Glomerular visceral epithelial cell (primary cell): ENCODE measurements at regions not wholly inside any gene's neighbourhood (a gene's known extent, or its start where the extent isn't known, plus 50 kb on each side); places are given as distances from the start of the nearest gene placed in this dataset.
"Not testable (repeated sequence)": the region's sequence is repeated elsewhere in the genome, so short reads cannot be mapped to it uniquely, and the experiment has no call there.

Source experiments
- DNase-seq: peaks from one replicate; pipeline ENCODE4 v3.0.0-alpha.2; 2016; ENCODE audit errors: extremely low spot score

GRCh38 chr11:116376547-116376946, 396.2 kb downstream of the BUD13 start:
- no peak for DNase-seq

DNA sequence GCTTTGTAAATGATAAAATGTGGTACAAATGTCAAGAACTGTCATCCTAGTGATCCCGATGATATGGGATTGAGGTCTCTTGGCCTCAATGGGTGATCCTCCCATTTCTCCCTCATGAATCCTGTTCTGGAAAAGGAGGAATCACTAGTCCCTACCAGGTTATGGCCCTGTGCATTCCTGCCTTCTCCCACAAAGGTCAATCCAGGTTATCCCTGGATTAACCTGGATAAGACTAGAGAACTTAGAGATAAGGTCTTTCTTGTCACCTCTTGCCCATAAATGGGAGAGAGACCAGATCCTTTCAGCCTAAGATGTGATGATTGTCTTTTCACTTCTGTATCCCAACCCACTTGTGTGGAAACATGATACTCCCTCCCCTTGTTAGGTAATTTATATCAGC, 396.7 kb downstream of the BUD13 start:
- no peak for DNase-seq

DNA sequence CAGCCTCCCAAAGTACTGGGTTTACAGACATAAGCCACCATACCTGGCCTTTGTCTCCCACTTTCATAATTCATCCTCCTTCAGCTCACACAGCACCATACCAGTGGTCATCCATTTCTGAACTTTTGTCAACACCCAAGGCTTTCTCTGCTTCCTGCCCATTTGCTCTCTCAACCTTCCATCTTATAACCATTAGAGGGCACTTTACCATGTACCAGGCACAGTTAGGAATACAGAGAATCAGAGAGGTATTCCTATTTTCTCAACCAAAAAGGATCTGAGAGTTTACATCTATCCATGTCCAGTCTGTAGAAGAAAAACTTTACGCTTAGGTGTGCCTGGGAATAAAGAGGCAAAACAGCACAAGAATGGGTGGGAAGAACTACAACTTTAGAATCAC, 397.6 kb downstream of the BUD13 start:
- DNase-seq = no peak

DNA sequence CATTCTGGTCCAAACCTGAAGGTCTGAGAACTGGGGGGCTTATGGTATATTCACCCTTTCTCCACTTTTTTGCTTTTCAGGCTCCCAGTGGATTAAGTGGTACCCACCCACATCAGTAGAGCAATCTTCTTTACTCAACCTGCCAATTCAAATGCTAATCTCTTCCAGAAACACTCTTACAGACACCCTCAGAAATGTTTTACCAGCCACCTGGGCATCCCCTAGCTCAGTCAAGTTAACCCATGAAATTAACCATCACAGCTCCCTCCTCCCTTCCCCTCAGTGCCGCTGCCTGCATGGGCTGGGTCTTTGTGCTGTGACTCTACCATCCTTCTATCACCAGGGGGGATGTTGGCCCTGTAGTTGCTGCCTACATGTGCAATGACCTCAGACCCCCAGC, 398.7 kb downstream of the BUD13 start:
- no peak for DNase-seq

- no peak for DNase-seq
Measured at GRCh38 chr11:116373104-116373944, 399.5 kb downstream of the BUD13 start.

GRCh38 chr11:116371146-116371545, 401.6 kb downstream of the BUD13 start:
- DNase-seq = no peak

- DNase-seq = no peak
Measured at GRCh38 chr11:116368784-116369183, 404.0 kb downstream of the BUD13 start.

DNA sequence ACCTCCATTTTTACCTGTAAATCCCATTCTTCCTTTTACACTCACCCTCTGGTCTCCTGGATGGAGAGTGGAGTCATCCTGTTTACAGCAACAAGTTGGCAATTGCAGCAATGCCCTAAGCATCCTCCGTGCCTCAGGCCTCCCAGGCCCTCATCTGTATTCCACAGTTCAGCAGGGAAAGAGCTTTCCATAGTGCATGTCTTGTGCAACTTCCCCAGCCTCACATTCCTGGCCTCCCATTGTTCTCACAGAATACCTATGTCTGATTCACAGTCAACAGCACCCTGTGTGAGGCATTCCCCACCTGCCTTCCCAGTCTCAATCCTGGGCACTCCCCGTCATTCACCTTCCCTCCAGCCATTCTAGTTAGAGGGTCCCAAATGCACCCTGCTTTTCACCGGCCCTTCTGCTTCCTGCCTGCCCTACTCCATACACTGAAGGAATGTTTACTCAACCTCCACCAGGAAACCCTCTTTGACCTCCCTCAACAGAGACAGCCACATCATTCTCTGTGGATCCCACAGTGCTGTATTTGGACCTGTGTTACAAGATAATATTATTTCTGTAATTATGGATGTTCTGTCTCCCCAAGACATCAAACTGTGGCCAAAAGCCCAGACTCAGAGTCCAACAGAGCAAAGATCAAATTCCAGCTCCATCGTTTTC, 405.7 kb downstream of the BUD13 start:
- DNase-seq = no peak

DNA sequence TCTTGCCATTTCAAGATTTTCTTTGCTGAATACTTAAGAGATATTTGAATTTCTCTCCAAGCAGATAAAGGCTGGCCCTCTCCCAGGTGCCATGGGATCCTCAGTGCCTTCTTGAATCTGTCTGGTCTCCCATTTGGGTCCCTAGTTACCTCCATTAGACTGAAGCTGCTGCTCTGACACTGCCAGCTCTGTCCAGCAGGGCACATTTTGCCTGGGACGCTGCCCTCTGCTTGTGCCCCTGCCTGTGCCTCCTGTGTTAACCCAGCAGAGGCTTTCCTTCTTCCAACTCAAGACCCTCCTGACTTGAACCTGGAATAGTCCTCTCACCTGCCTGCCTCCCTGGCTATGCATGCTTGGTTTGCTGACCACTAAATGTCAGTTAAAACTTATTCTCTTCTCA, 406.3 kb downstream of the BUD13 start:
- DNase-seq = no peak

- DNase-seq = not testable (repeated sequence)
Measured at GRCh38 chr11:116364925-116365324, 407.9 kb downstream of the BUD13 start.

DNA sequence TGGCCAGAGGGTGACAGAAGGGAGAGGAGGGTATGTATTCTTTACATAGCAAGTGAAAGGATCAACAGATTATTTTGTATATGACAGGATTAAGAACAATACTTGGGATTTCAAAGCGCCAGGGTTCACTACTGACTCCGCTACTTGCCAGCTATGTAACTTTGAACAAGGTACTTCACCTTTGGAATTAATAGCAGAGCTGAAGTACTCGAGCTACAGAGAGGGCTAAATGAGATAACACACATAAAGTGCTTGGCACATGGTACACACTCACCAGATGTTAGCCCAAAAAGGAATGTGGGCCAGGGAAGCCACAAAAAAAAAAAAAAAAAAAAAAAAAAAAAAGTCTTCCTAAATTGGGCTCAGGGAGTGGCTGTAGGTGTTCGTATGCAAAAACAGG, 408.4 kb downstream of the BUD13 start:
- DNase-seq = no peak

DNA sequence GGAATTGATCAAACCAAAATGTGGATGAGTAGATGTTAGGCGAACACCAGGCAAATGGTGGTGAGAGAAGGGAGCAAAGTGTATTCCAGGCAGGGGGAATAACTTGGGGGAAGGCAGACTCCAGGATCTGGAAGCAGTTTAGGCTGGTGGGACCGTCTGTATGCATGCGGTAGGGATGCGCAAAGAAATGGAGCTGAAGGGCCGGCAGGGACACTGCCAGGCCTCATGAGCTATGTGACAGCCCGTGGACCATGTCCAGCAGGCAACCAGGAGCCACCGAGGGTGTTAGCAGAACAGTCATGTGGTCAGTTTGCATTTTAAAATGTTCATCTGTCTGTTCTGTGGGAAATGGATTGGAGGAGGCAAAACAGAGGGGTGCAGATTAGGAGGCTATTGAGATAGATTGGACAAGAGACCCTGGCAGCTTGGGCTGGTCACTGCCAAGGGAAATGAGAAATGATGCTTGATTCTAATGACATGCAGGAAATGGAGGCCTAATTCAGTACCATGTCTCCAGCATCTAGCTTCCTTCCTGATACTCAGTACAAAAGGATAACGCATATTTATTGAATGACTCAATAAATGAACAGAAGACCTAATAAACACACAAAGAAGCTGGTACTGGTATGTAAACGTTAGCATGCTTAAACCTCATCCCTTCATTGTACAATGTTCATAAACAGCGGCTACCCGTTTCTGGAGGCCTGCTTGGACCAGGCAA, 412.4 kb downstream of the BUD13 start:
- DNase-seq = no peak

GRCh38 chr11:116357784-116358544, 414.8 kb downstream of the BUD13 start:
- DNase-seq = no peak

GRCh38 chr11:116356451-116356850, 416.3 kb downstream of the BUD13 start:
- DNase-seq = no peak

GRCh38 chr11:116355104-116355503, 417.7 kb downstream of the BUD13 start:
- no peak for DNase-seq

DNA sequence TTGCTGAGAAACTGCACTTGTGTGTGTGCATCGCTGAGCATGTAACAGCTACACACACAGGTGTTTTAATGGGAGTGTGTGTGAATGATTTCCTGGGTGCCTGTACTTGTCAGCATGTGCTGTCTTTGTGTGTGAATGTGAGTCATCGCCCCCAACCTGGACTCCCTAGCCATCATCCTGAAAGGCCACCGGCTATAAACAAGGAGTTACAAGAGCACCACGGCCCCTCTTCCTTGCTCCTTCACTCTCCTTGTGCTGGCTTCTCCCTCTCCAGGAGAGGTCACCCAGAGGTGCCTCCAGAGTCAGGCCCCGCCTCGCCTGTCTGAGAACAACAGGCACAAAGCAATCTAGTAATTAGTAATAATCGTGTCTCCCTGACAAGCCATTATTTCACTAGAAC, 419.2 kb downstream of the BUD13 start:
- DNase-seq = no peak

DNA sequence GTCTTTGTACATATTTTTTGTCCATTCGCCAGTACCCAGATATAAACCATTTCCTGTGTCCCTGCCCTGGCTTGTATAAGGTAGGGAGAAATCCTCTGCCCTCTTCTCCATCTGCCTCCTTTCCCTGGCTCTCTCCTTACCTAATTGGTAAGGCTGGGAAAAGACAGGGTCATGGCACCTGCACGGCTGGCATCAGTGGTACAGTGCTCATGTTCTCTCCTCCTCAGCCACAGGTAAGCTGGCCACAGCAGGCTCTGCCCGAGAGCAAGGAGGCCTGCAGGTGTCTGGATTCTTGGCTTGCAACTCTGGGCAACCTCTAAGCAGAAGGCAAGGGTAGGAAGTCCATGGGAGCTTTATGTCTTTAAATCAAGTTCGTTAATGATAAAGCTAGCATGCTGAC, 419.9 kb downstream of the BUD13 start:
- no peak for DNase-seq

DNA sequence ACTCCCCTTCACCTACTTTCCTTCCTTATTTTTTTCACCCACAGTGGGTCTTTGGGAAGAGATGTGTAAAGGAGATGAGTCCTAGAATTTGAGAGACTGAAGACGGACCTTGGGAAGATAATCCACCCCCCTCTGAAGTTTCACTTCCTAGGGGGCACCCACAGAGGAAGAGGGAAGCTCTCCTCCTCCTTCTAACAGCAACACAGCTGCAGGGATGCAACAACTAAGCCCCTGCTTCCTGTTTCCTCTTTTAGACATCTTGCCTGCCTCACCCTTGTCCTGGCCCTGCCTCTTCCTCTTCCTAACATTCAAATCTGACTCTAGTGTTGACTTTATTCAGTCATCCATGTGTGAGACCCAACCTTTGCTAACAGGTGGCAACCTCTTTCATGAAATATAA, 424.6 kb downstream of the BUD13 start:
- DNase-seq = no peak

DNA sequence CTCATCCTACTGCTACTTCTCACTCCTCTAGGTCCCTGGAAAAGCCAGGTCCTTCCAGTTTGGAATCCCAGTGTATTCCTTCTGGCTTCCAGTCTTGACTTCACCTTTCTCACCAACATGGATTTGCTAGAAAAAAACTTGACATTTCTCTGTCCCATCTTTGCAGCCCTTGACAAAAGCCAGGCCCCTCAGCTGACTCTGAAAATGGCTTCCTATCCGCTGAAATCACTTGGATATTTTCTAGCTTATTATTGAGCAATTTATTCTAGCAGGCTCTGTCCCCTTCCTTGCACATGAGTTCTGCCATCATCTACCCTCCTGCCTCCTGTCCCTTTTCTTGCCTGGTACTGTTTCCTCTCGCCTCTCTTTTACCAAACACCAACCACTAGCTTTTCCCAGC, 427.2 kb downstream of the BUD13 start:
- DNase-seq = no peak

GRCh38 chr11:116344601-116345000, 428.2 kb downstream of the BUD13 start:
- DNase-seq = no peak

GRCh38 chr11:116343270-116343669, 429.5 kb downstream of the BUD13 start:
- DNase-seq = no peak

DNA sequence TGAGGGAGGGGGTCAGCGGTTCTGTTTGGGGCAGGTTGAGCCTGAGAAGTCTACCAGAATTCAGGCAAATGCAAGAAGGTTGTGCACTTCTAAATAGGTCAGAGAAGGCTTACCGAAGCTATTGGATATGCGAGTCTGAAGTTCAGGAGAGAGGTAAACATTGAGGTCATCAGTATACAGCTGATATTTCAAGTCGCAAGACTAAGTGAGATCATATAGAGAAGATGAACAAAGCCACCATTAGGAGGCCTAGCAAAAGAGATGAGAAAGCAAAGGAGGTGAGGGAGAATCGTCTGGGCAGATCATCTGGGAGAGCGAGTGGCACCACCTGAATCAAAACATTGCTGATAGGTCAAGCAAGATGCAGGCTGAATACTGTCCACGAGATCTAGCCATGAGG, 430.6 kb downstream of the BUD13 start:
- no peak for DNase-seq
